Liver (tissue), 8 donors: ENCODE measurements at regions not wholly inside any gene's neighbourhood (a gene's known extent, or its start where the extent isn't known, plus 50 kb on each side); places are given as distances from the start of the nearest gene placed in this dataset.

Source experiments
- DNase-seq: peaks from one replicate; pipeline ENCODE4 v3.0.0-alpha.2; 2017; ENCODE audit warnings: low spot score
- H3K27ac ChIP-seq, 2 donors: one replicate each; pipeline ENCODE4 v1.7.0; 2013; ENCODE audit warnings: inconsistent platforms in 2 of 2, low read length in 2 of 2, control low read depth in 1 of 2, low read depth in 1 of 2, mild to moderate bottlenecking in 1 of 2
- H3K27me3 ChIP-seq, 4 donors: one replicate each; pipeline versions ENCODE4 v1.6.1 to v1.7.0; 2013; ENCODE audit warnings: low read length in 3 of 4, inconsistent platforms in 1 of 4, mild to moderate bottlenecking in 1 of 4, moderate library complexity in 1 of 4; ENCODE audit not compliant: control insufficient read depth in 4 of 4, insufficient read depth in 4 of 4
- H3K36me3 ChIP-seq, 4 donors: one replicate each; pipeline versions ENCODE4 v1.6.1 to v1.7.0; 2013; ENCODE audit warnings: low read length in 3 of 4, mild to moderate bottlenecking in 3 of 4, low read depth in 1 of 4, moderate library complexity in 1 of 4; ENCODE audit not compliant: control insufficient read depth in 4 of 4, insufficient read depth in 3 of 4
- H3K4me1 ChIP-seq, 4 donors: one replicate each; pipeline versions ENCODE4 v1.6.1 to v1.7.0; 2013; ENCODE audit warnings: low read length in 3 of 4, mild to moderate bottlenecking in 3 of 4, moderate library complexity in 1 of 4; ENCODE audit not compliant: control insufficient read depth in 4 of 4, insufficient read depth in 4 of 4
- H3K4me3 ChIP-seq, 3 donors: one replicate each; pipeline versions ENCODE4 v1.6.1 to v1.7.0; 2013; ENCODE audit warnings: low read length in 3 of 3, control low read depth in 1 of 3, low read depth in 1 of 3, mild to moderate bottlenecking in 1 of 3
- H3K9ac ChIP-seq, 2 donors: one replicate each; pipeline ENCODE4 v1.7.0; 2013; ENCODE audit warnings: low read length in 2 of 2, mild to moderate bottlenecking in 2 of 2, moderate library complexity in 2 of 2, control low read depth in 1 of 2, low read depth in 1 of 2
- H3K9me3 ChIP-seq, 4 donors: one replicate each; pipeline versions ENCODE4 v1.6.1 to v1.7.0; 2013; ENCODE audit warnings: low read length in 3 of 4; ENCODE audit not compliant: control insufficient read depth in 4 of 4
- ATF3 ChIP-seq: IDR thresholded peaks from 2 replicates; pipeline ENCODE4 v1.6.1; 2016; ENCODE audit warnings: antibody characterized with exemption
- CTCF ChIP-seq: fragments of 150-350 bp; IDR thresholded peaks from 2 replicates; pipeline ENCODE4 v1.5.1; 2017; ENCODE audit warnings: improper control_type of control experiment, low read depth, low read length; ENCODE audit not compliant: missing input control
- EGR1 ChIP-seq, 2 donors: IDR thresholded peaks; 2 replicates each; pipeline ENCODE4 v1.6.1; 2016 to 2018; ENCODE audit warnings: antibody characterized with exemption in 2 of 2, low read depth in 2 of 2
- FOXA1 ChIP-seq: IDR thresholded peaks from 2 replicates; pipeline ENCODE4 v1.6.1; 2016; ENCODE audit warnings: antibody characterized with exemption
- FOXA2 ChIP-seq: IDR thresholded peaks from 2 replicates; pipeline ENCODE4 v1.6.1; 2016; ENCODE audit warnings: antibody characterized with exemption
- GABPA ChIP-seq, 2 donors: IDR thresholded peaks in 1 of 2; conservative IDR thresholded peaks in 1 of 2; 2 replicates each; pipeline ENCODE4 v1.6.1; 2016; ENCODE audit warnings: antibody characterized with exemption in 2 of 2, mild to moderate bottlenecking in 1 of 2, moderate library complexity in 1 of 2
- HNF4A ChIP-seq, 2 donors: conservative IDR thresholded peaks; 2 replicates each; pipeline ENCODE4 v1.6.1; 2016; ENCODE audit warnings: antibody characterized with exemption in 2 of 2, mild to moderate bottlenecking in 2 of 2
- HNF4G ChIP-seq: IDR thresholded peaks from 2 replicates; pipeline ENCODE4 v1.6.1; 2016; ENCODE audit warnings: antibody characterized with exemption
- JUND ChIP-seq, 2 donors: IDR thresholded peaks; 2 replicates each; pipeline ENCODE4 v1.6.1; 2016; ENCODE audit warnings: antibody characterized with exemption in 2 of 2
- NR2F2 ChIP-seq: IDR thresholded peaks from 2 replicates; pipeline ENCODE4 v1.6.1; 2016; ENCODE audit warnings: antibody characterized with exemption
- RAD21 ChIP-seq, 2 donors: IDR thresholded peaks; 2 replicates each; pipeline ENCODE4 v1.6.1; 2016; ENCODE audit warnings: antibody characterized with exemption in 2 of 2, mild to moderate bottlenecking in 2 of 2
- RXRA ChIP-seq, 2 donors: IDR thresholded peaks; 2 replicates each; pipeline ENCODE4 v1.6.1; 2017 to 2018; ENCODE audit warnings: antibody characterized with exemption in 2 of 2, mild to moderate bottlenecking in 1 of 2
- SP1 ChIP-seq: IDR thresholded peaks from 2 replicates; pipeline ENCODE4 v1.6.1; 2018; ENCODE audit warnings: antibody characterized with exemption, mild to moderate bottlenecking
- TAF1 ChIP-seq: conservative IDR thresholded peaks from 2 replicates; pipeline ENCODE4 v1.6.1; 2016; ENCODE audit warnings: antibody characterized with exemption, mild to moderate bottlenecking
- YY1 ChIP-seq: IDR thresholded peaks from 2 replicates; pipeline ENCODE4 v1.6.1; 2016; ENCODE audit warnings: antibody characterized with exemption, mild to moderate bottlenecking
- ZBTB33 ChIP-seq: IDR thresholded peaks from 2 replicates; pipeline ENCODE4 v1.6.1; 2016; ENCODE audit warnings: antibody characterized with exemption
- WGBS: extraction: QIAGEN DNeasy Blood & Tissue Kit; methylation state at CpG from one replicate; pipeline ENCODE4 v1.1.7; 2013; 5-methylcytosine and 5-hydroxymethylcytosine counted together
- TF ChIP-seq, protein P1 (sequence below): IDR thresholded peaks from 2 replicates; pipeline ENCODE4 v1.6.1; 2016; ENCODE audit warnings: antibody characterized with exemption
- TF ChIP-seq, protein P2 (sequence below): IDR thresholded peaks from 2 replicates; pipeline ENCODE4 v1.6.1; 2016; ENCODE audit warnings: antibody characterized with exemption, mild to moderate bottlenecking
- donor health status: healthy.
- donor health status: healthy.
- donor health status: healthy.
- donor health status: healthy.
- donor health status: healthy.

DNA sequence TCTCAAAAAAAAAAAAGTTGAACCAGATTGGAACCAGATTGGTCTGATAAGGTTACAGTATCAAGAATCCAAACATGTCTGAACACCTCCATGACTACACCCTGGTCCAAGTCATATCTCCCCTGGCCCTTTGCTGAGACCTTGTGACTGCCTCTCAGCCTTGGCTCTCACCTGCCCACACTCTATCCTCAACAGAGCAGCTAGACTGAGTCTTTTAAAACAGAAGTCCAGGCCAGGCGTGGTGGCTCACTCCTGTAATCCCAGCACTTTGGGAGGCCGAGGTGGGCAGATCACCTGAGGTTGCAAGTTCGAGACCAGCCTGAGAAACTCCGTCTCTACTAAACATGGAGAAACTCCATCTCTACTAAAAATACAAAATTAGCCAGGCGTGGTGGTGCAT lies 91.7 kb downstream of the AIPL1 start (continued):
- TF ChIP-seq, protein P1, sequence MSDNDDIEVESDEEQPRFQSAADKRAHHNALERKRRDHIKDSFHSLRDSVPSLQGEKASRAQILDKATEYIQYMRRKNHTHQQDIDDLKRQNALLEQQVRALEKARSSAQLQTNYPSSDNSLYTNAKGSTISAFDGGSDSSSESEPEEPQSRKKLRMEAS = no peak
- TF ChIP-seq JUND (IDR thresholded peaks at IDR 0.05) (no peak), HNF4G (no peak)

- H3K4me3 ChIP-seq = no peak overlapping the region
- no peak for DNase-seq
- H3K27me3 ChIP-seq = peaks cover 0 to 2% (median 0%) of the 10 kb centered on the region in 4 donors
- no peak overlapping the region for H3K9ac ChIP-seq
- H3K4me1 ChIP-seq = no peaks in the 10 kb centered on the region
- TF ChIP-seq ATF3 (no peak), TAF1 (no peak), GABPA (IDR thresholded peaks at IDR 0.05 in 1 of 2, conservative IDR thresholded peaks at IDR 0.05 in 1 of 2) (no peak), HNF4A (conservative IDR thresholded peaks at IDR 0.05) (no peak), CTCF (no peak), FOXA1 (no peak), HNF4G (no peak)
- WGBS = 83% methylated on average over 7 of the region's 7 CpGs
- H3K27ac ChIP-seq = no peak overlapping the region
- H3K36me3 ChIP-seq = no peaks in the 10 kb centered on the region
- no peaks in the 10 kb centered on the region for H3K9me3 ChIP-seq
Observed at GRCh38 chr17:6340708-6341107, 94.2 kb downstream of the AIPL1 start.

DNA sequence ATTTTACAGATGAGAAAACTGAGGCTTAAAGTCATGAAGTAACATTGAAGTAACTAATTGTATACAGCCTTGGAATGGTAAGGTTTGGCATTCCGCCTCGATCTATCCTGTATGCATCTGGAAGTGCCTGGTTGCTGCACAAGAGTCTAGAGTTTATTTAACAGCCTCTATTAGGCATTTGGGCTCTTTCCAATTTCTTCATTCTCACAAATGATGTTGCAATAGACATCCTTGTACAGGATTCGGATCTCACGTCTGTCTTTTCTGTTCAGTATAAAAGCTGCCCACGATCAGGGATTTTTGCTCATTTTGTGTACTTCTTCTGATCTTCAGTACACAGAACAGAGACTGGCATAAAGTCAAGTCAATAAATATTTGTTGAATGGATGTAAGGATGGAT lies 100.5 kb downstream of the AIPL1 start:
- 66% methylated on average over 5 of the region's 5 CpGs for WGBS
- H3K9me3 ChIP-seq = no peaks in the 10 kb centered on the region
- no peak for DNase-seq

More for the DNA sequence above, 100.5 kb downstream of the AIPL1 start:
- no peaks in the 10 kb centered on the region for H3K36me3 ChIP-seq
- H3K9ac ChIP-seq = no peak overlapping the region
- no peaks in the 10 kb centered on the region for H3K27me3 ChIP-seq
- H3K4me3 ChIP-seq = no peak overlapping the region
- H3K27ac ChIP-seq = no peak overlapping the region
- TF ChIP-seq HNF4A (conservative IDR thresholded peaks at IDR 0.05) (no peak), JUND (IDR thresholded peaks at IDR 0.05) (no peak), ATF3 (no peak), RXRA (IDR thresholded peaks at IDR 0.05) (no peak), FOXA2 (no peak), NR2F2 (no peak), YY1 (no peak), FOXA1 (no peak), TAF1 (no peak), CTCF (no peak), HNF4G (no peak), ZBTB33 (no peak), SP1 (no peak), EGR1 (IDR thresholded peaks at IDR 0.05; ENCODE audit: low read depth in 2 of 2) (no peak), GABPA (IDR thresholded peaks at IDR 0.05 in 1 of 2, conservative IDR thresholded peaks at IDR 0.05 in 1 of 2) (no peak), RAD21 (IDR thresholded peaks at IDR 0.05) (no peak)
- TF ChIP-seq, protein P2, sequence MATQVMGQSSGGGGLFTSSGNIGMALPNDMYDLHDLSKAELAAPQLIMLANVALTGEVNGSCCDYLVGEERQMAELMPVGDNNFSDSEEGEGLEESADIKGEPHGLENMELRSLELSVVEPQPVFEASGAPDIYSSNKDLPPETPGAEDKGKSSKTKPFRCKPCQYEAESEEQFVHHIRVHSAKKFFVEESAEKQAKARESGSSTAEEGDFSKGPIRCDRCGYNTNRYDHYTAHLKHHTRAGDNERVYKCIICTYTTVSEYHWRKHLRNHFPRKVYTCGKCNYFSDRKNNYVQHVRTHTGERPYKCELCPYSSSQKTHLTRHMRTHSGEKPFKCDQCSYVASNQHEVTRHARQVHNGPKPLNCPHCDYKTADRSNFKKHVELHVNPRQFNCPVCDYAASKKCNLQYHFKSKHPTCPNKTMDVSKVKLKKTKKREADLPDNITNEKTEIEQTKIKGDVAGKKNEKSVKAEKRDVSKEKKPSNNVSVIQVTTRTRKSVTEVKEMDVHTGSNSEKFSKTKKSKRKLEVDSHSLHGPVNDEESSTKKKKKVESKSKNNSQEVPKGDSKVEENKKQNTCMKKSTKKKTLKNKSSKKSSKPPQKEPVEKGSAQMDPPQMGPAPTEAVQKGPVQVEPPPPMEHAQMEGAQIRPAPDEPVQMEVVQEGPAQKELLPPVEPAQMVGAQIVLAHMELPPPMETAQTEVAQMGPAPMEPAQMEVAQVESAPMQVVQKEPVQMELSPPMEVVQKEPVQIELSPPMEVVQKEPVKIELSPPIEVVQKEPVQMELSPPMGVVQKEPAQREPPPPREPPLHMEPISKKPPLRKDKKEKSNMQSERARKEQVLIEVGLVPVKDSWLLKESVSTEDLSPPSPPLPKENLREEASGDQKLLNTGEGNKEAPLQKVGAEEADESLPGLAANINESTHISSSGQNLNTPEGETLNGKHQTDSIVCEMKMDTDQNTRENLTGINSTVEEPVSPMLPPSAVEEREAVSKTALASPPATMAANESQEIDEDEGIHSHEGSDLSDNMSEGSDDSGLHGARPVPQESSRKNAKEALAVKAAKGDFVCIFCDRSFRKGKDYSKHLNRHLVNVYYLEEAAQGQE = no peak
- TF ChIP-seq, protein P1 = no peak
- no peaks in the 10 kb centered on the region for H3K4me1 ChIP-seq
